LNCaP clone FGC (cell line): ENCODE measurements at regions not wholly inside any gene's neighbourhood (a gene's known extent, or its start where the extent isn't known, plus 50 kb on each side); places are given as distances from the start of the nearest gene placed in this dataset.

Experiments
- DNase-seq: peaks from one replicate; pipeline ENCODE4 v3.0.0-alpha.2; 2011; ENCODE audit warnings: low read depth
- H3K4me3 ChIP-seq: 2 replicates; pipeline ENCODE4 v1.5.1; 2011; ENCODE audit warnings: mild to moderate bottlenecking, low read depth, low read length, control low read depth
- TF ChIP-seq, protein P1 (sequence below): IDR thresholded peaks from 2 replicates; pipeline ENCODE4 v1.5.1; 2012; ENCODE audit warnings: mild to moderate bottlenecking; ENCODE audit not compliant: control insufficient read depth, insufficient read depth; ENCODE audit errors: extremely low read depth

DNA sequence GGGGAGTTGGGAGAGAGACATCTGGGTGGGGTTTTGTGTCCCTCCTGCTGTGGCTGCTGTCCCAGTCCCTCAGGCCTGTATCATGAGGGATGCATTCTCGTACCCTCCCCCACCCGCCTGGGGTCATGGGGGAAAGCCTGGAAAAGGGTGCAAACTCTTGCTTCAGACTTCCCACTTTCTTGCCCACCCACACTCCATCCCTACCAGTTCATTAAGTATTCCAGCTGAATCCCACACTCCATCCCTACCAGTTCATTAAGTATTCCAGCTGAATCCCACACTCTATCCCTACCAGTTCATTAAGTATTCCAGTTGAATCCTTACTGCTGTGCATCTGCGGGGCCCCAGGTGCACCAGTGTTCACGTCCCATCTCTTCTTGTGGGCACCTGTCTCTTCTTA, 116.3 kb downstream of the ACAA2 start:
- TF ChIP-seq, protein P1, sequence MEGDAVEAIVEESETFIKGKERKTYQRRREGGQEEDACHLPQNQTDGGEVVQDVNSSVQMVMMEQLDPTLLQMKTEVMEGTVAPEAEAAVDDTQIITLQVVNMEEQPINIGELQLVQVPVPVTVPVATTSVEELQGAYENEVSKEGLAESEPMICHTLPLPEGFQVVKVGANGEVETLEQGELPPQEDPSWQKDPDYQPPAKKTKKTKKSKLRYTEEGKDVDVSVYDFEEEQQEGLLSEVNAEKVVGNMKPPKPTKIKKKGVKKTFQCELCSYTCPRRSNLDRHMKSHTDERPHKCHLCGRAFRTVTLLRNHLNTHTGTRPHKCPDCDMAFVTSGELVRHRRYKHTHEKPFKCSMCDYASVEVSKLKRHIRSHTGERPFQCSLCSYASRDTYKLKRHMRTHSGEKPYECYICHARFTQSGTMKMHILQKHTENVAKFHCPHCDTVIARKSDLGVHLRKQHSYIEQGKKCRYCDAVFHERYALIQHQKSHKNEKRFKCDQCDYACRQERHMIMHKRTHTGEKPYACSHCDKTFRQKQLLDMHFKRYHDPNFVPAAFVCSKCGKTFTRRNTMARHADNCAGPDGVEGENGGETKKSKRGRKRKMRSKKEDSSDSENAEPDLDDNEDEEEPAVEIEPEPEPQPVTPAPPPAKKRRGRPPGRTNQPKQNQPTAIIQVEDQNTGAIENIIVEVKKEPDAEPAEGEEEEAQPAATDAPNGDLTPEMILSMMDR, result no peak
- no peak overlapping the region for H3K4me3 ChIP-seq
- no peak for DNase-seq

DNA sequence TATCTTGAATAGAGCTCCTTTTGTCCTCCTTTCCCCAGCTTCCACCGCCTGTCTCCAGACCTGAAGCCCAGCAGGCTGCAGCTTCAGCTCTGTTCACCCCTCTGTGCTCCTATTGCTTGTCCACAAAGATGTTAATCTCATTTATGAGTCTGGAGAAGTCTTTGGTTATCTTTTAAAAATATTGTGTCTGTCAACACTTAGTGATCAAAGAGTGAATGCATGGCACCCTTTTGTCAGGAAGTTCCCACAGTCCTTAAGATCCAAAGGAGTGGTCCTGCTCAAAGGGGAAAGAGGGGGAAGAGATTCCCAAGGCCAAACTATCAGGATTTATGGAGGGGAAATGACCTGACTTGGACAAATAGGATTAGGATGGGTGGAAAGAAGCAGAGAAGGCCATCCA, 118.9 kb downstream of the ACAA2 start:
- DNase-seq, result peak; percentile 50
- TF ChIP-seq, protein P1, result no peak
- no peak overlapping the region for H3K4me3 ChIP-seq

DNA sequence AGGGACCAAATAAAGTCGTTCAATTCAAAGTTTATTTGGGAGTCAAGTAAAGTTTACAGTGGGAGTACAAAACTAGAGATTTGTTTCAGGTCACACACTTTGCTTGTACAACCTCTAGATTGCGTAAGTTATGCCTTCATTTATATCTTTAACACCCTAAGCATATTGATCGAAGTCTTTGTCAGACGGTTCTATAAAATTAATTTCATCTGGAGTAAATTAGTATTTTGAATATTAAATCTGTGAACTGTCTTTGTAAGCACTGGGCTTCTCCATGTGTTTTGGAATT, 119.7 kb downstream of the ACAA2 start:
- H3K4me3 ChIP-seq, result no peak overlapping the region
- TF ChIP-seq, protein P1, result no peak
- DNase-seq, result no peak

DNA sequence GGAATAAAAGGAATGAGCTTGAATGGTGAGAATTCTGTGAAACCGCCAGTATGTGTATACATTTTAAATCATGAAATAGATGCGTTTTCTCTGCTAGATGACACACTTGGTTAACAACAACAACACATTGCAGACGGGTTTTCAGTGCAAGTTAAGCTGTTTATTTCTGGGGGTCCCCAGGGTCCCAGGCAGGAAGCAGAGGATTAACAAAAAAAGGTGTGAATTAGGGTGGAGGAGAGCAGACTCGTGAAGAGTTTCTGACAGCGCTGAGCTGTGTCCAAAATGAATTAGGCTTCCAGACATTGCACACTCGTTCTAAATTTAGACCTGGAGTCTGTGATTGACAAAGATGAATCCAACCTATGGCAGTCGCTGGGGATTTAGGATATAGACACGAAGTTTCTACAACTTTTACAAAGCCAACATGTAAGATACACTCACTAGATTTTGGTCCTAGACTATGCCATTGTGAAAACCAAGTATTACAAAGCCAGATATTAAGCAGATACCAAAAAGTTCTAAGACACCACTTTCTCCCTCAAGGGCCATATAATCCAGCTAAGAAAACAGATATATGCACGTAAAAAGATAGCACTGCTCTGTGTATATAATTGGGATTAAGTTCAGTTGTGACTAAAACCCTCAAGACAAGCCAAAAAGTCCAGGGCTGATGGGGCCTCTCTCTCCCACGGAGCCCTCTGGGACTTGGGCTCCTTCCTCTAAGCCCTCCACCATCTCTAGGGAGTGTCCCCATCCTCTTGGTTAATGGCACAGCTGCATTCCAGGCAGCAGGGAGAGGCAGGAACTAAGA, 120.2 kb downstream of the ACAA2 start:
- TF ChIP-seq, protein P1, result no peak
- H3K4me3 ChIP-seq, result no peak overlapping the region
- no peak for DNase-seq

DNA sequence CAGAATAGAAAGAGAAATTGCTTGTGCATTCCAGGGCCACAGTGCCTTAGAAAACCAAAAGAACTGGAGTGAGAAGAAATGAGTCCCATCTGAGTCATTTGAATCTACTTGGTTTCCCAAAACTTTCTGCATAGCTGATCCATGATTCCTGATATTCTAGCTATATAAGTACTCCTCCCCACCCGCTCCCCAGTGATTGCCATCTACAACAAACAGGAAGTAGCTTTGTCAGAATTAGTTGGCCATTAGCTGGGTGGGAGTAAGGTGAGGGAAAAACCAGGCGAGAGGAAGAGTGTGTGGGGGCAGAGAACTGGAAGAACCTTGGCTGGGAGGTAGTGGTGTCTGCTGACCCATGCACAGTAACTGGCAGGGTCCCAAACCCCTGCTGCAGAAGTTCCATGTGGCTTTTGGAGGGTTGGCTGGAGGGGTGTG, 122.1 kb downstream of the ACAA2 start:
- DNase-seq, result no peak
- TF ChIP-seq, protein P1, result no peak
- no peak overlapping the region for H3K4me3 ChIP-seq

DNA sequence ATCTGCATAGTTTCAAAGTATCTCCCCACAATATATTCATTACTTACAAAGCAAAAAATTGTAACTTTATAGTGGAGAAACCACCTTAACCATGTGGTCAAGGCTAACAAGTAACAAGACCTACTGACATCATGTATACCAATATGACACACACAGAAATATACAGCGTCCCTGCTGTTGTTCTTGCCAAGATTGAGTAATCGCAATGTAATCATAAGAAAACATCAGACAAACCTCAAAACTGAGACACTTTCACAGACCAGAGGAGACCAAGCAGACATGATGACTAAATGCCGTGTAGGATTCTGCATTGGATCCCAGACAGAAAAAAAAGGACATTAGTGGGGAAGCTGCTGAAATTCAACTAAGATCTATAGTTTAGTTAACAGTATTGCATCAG, 123.0 kb downstream of the ACAA2 start:
- TF ChIP-seq, protein P1, result no peak
- DNase-seq, result peak; percentile 34

More for the DNA sequence above, 123.0 kb downstream of the ACAA2 start:
- no peak overlapping the region for H3K4me3 ChIP-seq
